ENCODE measurements at regions not wholly inside any gene's neighbourhood (a gene's known extent, or its start where the extent isn't known, plus 50 kb on each side); places are given as distances from the start of the nearest gene placed in this dataset.
"Not testable (repeated sequence)": the region's sequence is repeated elsewhere in the genome, so short reads cannot be mapped to it uniquely, and the experiment has no call there.

DNA sequence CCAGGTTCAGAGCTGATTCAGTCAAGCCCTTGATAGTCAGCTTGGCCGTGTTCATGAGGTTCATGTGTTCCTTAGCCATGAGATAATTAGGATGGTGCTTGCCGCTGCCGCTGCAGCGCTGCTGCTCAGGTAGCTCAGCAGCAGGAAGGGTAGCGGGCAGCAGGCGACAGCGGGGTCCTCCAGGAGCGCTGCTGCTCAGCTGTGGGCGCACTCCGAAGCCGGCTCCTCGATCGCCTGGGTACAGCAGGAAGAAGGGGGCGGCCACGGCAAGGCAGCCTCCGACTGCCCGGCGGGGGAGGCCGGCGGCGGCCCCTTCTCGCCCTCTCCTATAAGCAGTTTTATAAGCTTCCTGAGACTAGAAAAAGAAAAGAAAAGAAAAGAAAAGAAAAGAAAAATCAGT, 1253.6 kb downstream of the EFNA5 start:
- ATAC-seq (ENCODE audit: poor library complexity) (no peak), DNase-seq (no peak)
- intact Hi-C loops (cut with DNase I) = no loop called here

DNA sequence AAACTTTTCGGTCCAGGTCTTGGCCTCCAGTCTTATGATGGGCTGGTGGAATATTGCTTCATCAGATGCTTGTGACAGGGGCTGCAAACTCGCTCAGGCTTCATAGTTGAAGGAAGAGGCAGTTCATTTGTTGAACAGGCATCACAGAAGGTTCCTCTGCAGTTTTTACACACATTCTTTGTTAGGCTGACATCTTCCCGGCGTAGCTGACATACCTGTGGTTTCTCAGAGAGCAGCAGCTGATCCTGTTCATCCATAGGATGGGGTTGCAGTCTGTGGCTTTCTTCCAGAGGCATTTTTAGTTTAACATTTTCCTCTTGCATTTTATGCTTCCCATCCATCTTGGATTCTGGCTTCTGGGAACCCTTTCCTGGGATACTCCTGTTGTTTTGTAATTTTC, 1255.2 kb downstream of the EFNA5 start:
- intact Hi-C loops (cut with DNase I) = no loop called here
- ATAC-seq (ENCODE audit: poor library complexity) (no peak), DNase-seq (no peak)

DNA sequence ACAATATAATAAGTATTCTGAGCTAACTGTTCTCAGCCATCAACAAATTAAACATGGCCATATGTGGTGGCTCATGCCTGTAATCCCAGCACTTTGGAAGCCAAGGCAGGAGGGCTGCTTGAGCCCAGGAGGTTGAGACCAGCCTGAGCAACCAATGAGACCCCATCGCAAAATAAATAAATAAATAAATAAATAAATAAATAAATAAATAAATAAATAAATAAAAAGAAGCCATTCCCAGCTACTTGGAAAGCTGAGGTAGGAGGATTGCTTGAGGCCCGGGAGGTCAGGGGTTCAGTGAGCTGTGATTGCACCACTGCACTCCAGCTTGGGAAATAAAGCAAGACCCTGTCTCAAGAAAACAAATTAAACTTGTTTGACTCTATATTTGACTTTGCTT, 1256.4 kb downstream of the EFNA5 start:
- intact Hi-C loops (cut with DNase I) = no loop called here

DNA sequence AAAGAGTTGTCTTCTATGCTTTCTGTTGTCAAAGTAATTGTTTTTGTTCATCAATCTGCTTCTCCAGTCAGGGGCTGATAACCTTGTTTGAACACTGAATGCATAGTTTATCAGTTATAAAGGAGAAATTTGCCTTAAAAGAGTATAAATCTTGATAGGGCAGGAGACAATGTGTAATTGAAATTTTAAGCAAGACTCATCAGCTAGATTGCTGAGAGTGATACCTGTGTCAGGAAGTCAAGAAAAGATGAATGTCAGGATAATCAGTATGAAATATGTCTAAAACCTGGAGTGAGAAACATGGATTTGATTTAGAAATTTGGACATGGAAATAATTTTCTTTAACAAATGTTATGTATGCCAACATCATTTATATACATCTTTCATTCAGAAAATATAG, 1258.1 kb downstream of the EFNA5 start:
- intact Hi-C loops (cut with DNase I) = no loop called here
- ATAC-seq (ENCODE audit: poor library complexity) = no peak
- no peak for DNase-seq

More for the DNA sequence above, 1256.4 kb downstream of the EFNA5 start:
- ATAC-seq (ENCODE audit: poor library complexity) (no peak), DNase-seq (no peak)

DNA sequence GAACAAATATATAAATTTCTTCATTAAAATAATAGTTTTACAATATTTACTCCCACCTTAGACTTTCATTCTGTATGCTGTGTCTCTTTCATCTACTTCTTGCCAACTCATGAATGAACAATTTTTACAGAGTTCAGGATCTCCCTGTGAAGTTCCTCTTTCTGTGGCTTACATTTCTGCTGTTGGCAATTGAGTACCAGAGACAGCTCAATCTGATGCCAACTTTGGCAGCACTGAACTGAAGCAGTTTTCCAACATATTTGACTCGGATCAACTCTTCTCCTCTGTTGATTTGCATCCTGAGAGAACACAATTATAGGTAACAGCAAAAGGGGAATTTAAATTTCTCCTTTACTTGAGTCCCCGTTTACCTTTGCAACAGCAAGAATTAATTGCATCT, 1262.2 kb downstream of the EFNA5 start:
- intact Hi-C loops (cut with DNase I) = no loop called here
- ATAC-seq (ENCODE audit: poor library complexity) (no peak), DNase-seq (no peak)

DNA sequence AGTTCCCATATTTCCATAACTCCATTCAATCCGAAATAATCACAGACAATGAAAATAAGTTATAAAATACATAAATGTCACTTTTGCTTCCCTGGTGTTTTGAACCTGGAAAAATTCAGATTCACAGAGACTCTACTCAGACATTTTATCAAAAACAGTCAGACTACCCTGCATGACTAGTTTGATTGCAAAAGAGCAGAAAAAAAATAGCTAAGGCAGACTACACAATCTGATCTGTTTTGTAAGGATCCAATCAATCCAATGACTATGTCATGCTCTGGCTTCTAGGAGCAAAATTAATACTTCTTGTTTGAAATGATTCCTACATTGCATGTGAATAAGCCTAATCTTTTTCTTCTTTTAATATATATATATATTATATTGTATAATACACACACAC, 1262.6 kb downstream of the EFNA5 start:
- ATAC-seq (ENCODE audit: poor library complexity) (no peak), DNase-seq (no peak)
- intact Hi-C loops (cut with DNase I) = no loop called here

DNA sequence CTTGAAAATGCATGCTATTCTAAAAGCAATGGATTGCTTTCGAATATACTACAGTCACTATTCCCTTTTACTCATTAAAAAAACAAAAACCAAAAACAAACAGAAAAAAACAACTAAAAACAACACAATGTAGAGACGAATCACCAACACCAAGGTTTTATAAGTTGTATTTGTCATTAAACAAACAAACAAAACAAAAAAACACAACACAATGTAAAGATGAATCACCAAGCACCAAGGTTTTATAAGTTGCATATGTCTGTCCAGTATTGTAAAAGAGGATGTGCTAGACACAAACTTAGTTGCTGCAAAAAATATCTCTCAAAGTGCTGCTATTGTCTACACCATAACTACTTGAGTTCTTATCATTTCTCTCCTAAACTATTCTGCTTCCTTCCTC, 1269.2 kb downstream of the EFNA5 start:
- intact Hi-C loops (cut with DNase I) = no loop called here
- ATAC-seq (ENCODE audit: poor library complexity) = no peak
- no peak for DNase-seq

DNA sequence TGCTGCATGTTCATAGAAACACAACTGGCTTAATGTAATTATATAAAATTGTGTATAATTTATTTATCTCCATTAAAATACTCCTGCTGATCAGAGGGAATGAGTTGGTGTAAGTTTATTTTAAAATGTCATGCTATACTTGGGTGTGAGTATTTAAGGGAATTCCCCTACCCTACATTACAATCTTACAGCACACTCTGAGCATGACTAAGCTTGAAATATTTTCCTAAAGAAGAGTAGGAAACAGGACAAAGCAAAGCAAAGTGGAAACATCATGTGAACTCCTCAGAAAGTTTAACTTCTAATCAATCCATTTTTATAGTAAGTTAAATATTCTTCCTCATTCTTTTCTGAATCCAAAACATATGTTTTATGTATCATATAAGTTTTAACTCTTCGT, 1271.3 kb downstream of the EFNA5 start:
- ATAC-seq (ENCODE audit: poor library complexity) = no peak
- intact Hi-C loops (cut with DNase I) = no loop called here

DNA sequence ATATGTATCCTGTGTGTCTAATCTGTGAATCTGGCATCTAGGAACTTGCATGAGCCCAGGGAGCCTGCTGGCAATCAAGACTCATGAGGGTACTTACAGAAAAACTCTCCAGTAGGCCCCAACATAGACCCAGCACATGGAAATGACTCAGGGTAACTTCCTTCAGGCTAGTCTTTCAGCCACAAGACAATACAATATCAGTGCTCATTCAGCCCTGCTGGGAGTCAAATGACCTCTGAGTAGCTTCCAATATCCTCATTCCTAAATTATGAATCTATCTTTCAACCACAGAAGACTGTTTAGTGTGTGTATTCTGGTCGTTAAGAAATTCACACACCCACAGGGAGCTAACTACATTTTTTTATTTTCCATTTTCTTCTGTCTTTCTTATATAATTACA, 1273.0 kb downstream of the EFNA5 start:
- ATAC-seq (ENCODE audit: poor library complexity) (no peak), DNase-seq (no peak)
- intact Hi-C loops (cut with DNase I) = no loop called here

More for the DNA sequence above, 1271.3 kb downstream of the EFNA5 start:
- DNase-seq = no peak

DNA sequence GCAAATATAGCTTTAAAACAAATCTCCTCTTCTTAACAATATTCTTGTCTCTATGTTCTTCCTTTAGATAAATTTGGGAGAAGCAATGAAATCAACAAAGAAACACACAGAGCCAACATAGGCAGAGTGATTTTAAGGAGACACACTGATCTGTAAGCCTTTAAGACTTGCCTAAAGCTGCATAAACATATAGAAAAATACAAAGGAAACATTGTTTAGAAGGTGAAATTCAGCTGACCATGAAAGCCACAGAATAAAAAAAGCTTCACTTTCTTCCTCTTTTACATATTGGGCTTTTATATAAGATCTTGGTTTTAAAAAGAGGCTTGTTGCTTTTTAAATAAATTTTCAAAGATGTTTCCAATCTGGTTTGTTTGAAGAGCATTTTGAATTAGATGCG, 1277.5 kb downstream of the EFNA5 start:
- no peak for ATAC-seq (ENCODE audit: poor library complexity)
- DNase-seq = no peak
- intact Hi-C loops (cut with DNase I) = no loop called here

DNA sequence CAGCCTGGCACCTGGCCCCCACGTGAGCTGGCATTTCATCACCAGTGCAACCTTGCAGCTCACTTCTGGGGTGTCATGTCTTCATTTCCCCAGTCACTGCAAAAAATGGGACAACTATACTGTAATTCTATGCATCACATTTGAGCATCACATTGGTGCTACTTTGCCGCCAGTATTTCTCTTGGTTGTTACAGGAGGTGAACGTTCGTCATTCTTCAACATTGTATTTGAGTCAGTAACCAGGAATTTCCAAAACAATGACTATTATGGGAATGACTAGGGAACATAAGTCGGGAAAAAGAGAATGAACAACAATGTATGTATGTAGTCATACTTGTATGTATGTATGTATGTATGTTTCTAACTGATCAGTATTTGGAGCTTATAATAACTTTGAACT, 1278.0 kb downstream of the EFNA5 start:
- intact Hi-C loops (cut with DNase I) = no loop called here
- DNase-seq (no peak), ATAC-seq (ENCODE audit: poor library complexity) (no peak)

DNA sequence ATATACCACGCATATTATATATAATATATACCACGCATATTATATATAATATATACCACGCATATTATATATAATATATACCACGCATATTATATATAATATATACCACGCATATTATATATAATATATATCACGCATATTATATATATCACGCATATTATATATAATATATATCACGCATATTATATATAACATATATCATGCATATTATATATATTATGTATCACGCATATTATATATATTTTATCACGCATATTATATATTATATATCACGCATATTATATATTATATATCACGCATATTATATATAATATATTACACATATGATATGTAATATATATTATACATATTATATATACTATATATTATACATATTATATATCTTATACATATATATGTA, 1283.0 kb downstream of the EFNA5 start:
- DNase-seq; intact Hi-C loops (cut with DNase I); ATAC-seq (ENCODE audit: poor library complexity): not testable (repeated sequence)

DNA sequence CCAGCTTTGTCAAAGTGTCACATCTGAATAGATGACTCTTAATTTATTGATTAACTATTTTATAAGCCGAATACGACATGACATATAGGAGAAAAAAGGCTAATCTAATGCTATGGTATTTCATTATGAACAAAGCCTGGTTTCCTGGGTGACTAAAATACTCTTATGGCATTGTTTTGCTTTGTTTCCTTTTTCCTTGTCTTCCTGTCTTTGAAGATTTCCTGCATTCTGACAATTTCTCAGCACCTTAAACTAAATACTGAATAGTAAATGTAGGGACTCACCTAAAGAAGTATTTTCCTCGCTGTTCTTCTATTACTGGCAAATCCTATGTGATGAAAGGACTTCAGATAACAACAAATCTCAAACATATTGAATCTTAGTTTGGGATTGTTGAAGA, 1284.5 kb downstream of the EFNA5 start:
- no peak for ATAC-seq (ENCODE audit: poor library complexity)
- intact Hi-C loops (cut with DNase I) = no loop called here
- no peak for DNase-seq

DNA sequence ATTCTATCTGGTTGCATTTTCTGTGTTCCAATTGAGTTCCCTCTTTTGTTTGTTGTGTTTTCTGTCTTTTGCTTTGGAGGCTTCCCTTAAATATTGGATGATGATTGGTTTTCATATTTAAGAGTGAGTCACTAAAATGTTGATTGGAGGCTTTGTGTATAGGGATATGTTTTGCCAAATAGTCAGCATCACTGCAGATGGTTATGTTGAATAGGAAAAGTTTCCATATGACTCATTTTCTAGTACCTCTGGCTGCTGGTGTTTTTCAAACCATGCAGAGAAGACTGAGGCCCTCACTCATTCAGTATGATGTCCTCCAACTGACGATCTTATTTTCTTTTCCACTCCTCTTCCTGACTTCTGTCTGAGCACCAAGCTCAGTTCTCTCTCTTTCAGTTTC, 1290.0 kb downstream of the EFNA5 start:
- DNase-seq = no peak
- intact Hi-C loops (cut with DNase I) = no loop called here
- no peak for ATAC-seq (ENCODE audit: poor library complexity)

DNA sequence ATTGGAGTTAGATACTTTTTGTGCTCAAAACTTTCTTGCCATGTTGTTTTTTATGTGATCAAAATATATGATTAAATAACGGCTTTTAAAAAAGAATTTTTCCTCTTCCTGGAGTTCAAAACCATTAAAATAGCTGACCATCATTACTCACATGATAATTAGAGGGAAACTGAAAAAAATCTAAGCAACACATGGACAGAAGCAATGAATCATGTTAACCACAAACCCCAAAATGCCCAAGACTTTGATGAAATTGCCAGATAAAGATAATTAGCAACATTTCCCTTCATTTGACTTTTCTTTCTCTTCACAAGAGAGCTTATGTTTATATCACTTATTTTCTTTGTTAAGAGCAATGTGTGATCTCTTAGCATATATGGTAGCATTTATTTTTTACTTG, 1294.2 kb downstream of the EFNA5 start:
- intact Hi-C loops (cut with DNase I) = no loop called here
- no peak for DNase-seq
- no peak for ATAC-seq (ENCODE audit: poor library complexity)

DNA sequence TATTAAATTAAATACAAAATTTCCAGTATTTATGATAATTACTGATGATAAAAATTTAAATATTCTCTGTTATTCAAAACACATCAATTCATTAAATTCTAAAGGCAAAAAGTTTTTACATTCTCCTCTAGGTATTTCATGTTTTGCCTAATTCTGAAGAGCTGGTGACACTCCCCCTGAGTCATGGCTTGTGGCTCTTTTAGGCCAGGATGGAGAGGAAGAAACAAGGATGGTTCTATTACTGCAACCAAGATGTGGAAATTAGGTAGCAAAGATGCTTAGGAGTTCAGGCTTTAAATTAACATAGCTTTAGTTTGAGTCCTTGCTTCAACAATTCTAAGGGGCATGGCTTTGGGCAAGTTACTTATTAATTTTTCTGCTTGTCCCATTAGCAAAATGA, 1295.8 kb downstream of the EFNA5 start:
- no peak for DNase-seq
- ATAC-seq (ENCODE audit: poor library complexity) = no peak
- intact Hi-C loops (cut with DNase I) = no loop called here

DNA sequence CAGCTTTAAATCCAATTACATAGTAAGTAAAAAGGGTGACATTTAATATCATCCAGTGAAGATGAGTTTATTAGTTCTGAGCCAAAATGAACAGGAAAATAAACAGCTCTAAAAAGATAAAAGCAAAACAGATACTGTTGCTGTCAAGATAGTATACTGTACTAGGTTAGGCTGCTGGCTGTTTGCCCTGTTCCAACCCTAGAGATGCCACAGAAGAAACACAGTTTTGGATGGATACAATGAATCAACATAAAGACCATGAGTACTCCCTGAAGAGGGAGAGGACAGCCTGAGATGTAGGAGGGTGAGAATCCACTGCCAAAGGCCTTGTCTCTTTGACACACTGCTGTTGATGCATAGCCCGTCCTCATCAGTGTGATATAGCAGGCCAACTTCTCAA, 1302.7 kb downstream of the EFNA5 start:
- no peak for ATAC-seq (ENCODE audit: poor library complexity)
- intact Hi-C loops (cut with DNase I) = no loop called here
- no peak for DNase-seq

DNA sequence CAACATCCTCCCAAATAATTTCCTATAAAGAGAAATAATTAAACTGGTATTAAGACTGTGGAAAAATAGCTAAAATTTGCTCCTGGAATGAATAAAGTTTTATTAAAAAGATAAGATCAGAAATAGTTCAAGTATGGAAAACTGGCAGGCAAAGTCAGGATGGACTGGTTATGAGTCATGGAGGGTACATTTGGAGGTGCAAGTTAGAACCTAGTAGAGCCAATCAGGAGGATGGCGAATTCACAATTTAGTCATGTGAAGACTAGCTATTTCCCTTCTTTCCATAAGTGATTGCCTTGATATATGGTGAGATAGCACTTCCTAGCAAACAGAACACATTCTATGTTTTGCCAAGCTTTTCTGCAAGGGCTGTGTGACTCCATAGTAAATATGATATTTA, 1303.5 kb downstream of the EFNA5 start:
- DNase-seq (no peak), ATAC-seq (ENCODE audit: poor library complexity) (no peak)
- intact Hi-C loops (cut with DNase I) = no loop called here

DNA sequence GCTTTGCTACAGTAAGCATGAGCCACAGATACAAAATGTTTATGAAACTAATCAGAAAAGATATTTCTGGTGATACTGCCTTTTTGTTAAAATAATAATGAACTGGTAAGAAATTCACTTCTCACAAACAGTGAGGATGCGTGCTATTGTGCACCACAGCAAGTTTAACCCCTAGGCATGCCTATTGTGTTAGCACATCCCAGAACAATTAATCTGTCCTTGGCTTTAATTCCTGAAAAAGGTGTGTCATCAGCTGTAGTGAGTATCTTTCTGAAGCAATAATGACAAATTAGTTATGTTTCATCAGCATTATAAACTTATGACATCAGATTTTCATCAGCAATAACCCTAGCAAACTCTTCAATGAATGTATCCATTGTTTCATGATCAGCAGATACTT, 1307.2 kb downstream of the EFNA5 start:
- DNase-seq = no peak
- ATAC-seq (ENCODE audit: poor library complexity) = no peak
- intact Hi-C loops (cut with DNase I) = no loop called here

DNA sequence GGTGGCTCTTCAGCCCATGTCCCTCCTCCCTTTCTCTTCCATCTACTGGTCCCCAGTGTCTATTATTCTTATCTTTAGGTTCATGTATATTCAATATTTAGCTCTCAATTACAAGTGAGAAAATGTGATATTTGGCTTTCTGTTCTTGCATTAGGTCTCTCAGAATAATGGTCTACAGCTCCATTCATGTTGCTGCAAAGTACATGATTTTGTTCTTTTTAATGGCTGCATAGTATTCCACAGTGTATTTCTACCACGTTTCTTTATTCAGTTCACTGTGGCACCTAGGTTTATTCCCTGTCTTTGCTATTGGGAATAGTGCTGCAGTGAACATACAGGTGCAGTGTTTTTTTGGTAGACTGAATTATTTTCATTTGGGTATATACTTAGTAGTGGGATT, 1308.8 kb downstream of the EFNA5 start:
- intact Hi-C loops (cut with DNase I) = no loop called here
- ATAC-seq (ENCODE audit: poor library complexity) (no peak), DNase-seq (no peak)

DNA sequence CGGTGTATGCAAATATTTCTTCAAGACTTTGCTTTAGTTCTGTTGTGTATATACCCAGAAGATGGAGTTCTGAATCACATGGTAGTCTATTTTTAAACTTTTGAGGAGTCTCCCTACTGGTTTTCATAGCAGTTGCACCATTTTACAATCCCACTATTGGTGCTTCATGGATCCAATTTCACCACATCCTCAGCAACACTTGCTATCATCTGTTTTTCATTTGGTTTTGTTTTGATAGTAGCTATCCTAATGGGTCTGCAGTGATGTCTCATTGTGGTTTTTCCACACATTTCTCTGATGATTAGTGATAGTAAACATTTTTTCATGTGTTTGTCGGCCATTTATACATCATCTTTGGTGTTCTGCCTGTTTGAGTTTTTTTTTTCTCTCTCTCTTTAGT, 1339.3 kb downstream of the EFNA5 start:
- intact Hi-C loops (cut with DNase I) = no loop called here
- ATAC-seq (ENCODE audit: poor library complexity) (no peak), DNase-seq (no peak)

DNA sequence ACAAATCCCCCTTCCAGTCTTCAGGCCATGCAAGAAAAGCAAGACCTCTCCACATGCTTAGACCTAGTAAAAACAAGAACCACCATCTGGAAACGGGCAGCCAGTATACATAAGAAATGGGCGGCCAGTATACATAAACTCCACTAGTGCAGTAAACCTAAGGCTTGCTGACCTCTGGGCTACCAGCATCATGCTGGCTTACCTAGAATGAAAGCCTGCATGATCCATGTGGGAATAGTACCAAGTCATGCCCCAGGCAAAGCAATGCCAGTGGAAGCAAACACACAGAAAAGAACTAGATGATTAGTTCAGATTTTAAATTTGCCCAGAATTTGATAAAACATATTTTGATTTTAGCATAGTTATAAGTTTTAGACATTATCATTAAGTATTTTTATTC, 1346.4 kb downstream of the EFNA5 start:
- DNase-seq = no peak
- intact Hi-C loops (cut with DNase I) = no loop called here
- no peak for ATAC-seq (ENCODE audit: poor library complexity)

Data from Right ventricle myocardium superior (tissue), 1 donor.